GM12875 (cell line): ENCODE measurements at regions not wholly inside any gene's neighbourhood (a gene's known extent, or its start where the extent isn't known, plus 50 kb on each side); places are given as distances from the start of the nearest gene placed in this dataset.
"Not testable (repeated sequence)": the region's sequence is repeated elsewhere in the genome, so short reads cannot be mapped to it uniquely, and the experiment has no call there.

ENCODE experiments used
- H3K4me3 ChIP-seq: one replicate; pipeline ENCODE4 v1.5.1; 2011; ENCODE audit warnings: low read depth, low read length, control low read depth
- TF ChIP-seq, protein P1 (sequence below): IDR thresholded peaks from 2 replicates; pipeline ENCODE4 v1.5.1; 2011; ENCODE audit warnings: low read depth, mild to moderate bottlenecking, control low read depth, inconsistent platforms, low read length, moderate library complexity, borderline replicate concordance; ENCODE audit not compliant: insufficient read depth

DNA sequence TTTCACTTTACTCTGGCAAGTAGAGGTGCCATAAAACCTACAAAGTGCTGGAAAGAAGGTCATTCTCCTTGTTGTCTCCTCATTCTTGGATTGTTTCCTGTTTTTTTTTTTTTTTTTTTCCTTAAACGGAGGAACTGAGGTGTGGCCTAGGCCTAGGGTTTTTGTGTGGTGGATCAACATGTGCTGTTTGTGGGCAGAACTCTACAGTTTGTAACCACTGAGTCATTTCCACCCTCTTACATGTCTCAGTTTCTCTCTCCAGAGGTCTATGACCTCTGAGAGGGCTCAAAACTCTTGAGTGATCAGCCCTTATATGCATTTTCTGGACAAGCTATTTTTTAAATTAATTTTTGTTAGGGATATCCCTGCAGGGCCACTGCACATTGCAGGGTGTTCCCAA, 296.0 kb downstream of the PPP1R3A start:
- H3K4me3 ChIP-seq = no peak overlapping the region
- TF ChIP-seq, protein P1, sequence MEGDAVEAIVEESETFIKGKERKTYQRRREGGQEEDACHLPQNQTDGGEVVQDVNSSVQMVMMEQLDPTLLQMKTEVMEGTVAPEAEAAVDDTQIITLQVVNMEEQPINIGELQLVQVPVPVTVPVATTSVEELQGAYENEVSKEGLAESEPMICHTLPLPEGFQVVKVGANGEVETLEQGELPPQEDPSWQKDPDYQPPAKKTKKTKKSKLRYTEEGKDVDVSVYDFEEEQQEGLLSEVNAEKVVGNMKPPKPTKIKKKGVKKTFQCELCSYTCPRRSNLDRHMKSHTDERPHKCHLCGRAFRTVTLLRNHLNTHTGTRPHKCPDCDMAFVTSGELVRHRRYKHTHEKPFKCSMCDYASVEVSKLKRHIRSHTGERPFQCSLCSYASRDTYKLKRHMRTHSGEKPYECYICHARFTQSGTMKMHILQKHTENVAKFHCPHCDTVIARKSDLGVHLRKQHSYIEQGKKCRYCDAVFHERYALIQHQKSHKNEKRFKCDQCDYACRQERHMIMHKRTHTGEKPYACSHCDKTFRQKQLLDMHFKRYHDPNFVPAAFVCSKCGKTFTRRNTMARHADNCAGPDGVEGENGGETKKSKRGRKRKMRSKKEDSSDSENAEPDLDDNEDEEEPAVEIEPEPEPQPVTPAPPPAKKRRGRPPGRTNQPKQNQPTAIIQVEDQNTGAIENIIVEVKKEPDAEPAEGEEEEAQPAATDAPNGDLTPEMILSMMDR = no peak

DNA sequence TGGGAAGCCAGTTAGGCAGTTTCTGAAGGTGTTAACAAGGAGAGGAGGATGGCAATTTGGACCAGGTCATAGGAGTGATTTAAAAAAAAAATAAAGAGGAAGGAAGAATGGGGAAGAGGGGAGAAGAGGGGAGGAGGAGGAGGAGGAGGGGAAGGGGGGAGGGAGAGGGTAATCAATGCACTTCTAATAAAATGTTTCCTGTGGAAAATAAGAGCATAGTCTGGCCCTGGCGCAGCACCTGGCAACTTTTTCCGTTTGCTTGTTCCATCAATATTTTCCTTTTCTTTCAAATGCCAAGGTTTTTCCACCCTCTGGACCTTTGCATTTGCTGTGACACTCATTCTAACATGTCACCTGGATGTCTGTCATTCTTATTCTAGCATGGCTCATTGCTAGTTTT, 308.2 kb downstream of the PPP1R3A start:
- TF ChIP-seq, protein P1 = no peak
- no peak overlapping the region for H3K4me3 ChIP-seq

DNA sequence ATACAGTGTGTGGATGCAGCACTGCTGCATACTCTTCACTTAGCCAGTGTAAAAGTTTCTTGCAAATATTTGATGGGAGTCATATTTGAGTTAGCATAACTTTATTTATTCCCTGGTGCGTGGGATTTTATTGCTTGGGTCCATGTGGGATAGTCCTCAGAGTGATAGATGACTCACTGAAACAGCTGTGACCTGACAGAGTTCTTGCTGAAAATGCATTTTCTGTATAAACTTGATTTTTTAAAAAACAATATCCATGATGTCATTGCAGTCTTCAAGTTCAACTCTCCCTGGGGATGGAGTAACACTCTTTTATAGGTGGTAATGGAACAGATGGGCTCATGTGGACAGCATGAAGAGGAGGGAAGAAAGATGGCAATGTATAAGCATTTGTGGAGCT, 310.0 kb downstream of the PPP1R3A start:
- TF ChIP-seq, protein P1 = no peak

DNA sequence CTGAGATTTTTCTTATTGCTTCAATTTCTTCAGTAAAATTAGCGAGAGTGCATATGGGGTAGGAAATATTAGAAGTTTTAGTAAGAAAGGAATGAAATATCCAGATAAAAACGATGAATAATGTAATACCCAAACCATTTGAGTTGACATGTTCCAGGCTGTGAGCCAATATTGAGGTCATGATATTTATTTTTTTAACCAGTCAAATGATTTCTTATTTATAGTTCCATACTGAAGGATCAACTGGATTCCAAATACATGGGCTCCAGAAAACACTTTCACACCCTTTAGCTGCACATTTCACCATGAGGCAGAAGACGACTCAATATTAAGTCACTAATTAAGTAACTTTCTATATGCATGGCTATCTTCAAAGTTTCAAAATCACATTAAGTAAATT, 312.5 kb downstream of the PPP1R3A start:
- TF ChIP-seq, protein P1 = no peak
- H3K4me3 ChIP-seq = no peak overlapping the region

More for the DNA sequence above, 310.0 kb downstream of the PPP1R3A start:
- H3K4me3 ChIP-seq = no peak overlapping the region

DNA sequence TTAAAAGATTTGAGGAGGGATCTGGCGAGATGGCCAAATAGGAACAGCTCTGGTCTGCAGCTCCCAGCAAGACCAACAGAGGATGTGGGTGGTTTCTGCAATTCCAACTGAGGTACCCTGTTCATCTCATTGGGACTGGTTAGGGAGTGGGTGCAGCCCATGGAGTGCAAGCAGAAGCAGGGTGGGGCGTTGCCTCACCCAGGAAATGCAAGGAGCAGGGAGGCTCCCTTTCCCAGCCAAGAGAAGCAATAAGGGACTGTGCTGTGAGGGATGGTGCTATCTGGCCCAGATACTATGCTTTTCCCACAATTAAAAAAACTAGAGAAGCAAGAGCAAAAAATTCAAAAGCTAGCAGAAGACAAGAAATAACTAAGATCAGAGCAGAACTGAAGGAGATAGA, 318.4 kb downstream of the PPP1R3A start:
- not testable (repeated sequence) for H3K4me3 ChIP-seq

DNA sequence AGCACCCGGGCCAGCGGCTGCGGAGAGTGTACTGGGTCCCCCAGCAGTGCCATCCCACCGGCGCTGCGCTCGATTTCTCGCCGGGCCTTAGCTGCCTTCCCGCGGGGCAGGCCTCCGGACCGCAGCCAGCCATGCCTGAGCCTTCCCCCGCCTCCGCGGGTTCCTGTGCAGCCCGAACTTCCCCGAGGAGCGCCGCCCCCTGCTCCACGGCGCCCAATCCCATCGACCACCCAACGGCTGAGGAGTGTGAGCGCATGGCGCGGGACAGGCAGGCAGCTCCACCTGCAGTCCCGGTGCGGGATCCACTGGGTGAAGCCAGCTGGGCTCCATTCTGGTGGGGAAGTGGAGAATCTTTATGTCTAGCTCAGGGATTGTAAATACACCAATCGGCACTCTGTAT, 325.4 kb downstream of the PPP1R3A start:
- not testable (repeated sequence) for H3K4me3 ChIP-seq

DNA sequence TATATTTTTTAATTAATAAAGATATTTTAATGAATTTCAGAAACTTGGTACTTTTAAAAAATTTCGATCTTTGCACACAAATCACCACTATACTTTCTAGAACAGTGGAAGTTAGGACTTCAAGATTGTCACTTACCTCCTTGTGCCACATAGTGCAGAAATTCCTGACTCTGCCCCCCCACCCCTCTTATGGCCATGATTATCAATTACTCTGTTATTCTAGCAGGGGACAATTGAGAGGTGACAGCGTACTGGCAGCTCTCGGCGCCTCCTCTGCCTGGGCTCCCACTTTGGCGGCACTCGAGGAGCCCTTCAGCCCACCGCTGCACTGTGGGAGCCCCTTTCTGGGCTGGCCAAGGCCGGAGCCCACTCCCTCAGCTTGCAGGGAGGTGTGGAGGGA, 325.9 kb downstream of the PPP1R3A start:
- H3K4me3 ChIP-seq = not testable (repeated sequence)

DNA sequence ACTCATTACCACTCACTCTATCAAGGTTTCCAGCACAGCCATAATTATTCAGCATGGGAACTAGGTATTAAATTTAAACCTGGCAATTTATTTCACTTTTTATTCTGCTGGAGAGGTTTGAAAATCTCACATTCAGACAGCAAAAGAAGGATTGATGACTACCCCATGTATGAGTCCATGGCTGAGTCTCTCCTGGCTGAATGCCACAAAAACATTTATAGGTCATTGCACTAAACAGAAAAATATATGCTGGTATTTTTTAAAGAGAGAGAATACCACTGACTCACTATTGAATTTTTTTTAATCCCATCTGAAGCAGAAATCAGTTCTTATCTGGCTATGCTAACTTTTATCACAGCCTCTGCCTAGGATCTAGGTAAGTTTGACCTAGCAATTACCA, 336.3 kb downstream of the PPP1R3A start:
- TF ChIP-seq, protein P1 = no peak
- H3K4me3 ChIP-seq = no peak overlapping the region

DNA sequence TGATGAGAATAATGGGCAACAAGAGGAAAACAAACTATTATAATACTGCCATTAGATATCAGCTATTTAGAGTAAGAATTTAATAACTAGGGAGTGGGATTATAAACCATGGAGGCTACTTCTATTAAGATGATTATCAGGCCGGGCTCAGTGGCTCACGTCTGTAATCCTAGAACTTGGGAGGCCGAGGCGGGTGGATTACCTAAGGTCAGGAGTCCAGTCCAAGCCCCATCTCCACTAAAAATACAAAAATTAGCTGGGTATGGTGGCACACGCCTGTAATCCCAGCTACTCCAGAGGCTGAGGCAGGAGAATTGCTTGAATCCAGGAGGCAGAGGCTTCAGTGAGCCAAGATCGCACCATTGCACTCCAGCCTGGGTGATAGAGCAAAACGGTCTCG, 355.6 kb downstream of the PPP1R3A start:
- not testable (repeated sequence) for H3K4me3 ChIP-seq

DNA sequence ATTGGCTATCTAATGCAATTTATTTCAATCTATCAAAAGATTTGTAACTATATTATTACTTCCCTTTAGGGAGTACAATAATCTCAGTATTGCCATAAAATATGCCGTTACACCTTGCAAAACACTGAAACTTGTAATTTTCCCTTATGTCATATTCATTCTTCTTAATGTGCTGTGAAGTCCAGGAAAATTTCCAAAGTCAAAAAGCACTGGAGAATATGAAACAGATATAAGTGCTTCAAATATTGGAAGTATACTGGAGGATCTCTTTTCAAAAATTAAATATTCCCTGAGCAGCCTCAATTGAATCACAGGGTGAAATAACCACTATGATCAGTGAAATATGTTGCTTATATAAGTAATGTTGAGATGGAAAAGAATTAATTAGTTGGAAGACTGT, 356.0 kb downstream of the PPP1R3A start:
- no peak overlapping the region for H3K4me3 ChIP-seq
- TF ChIP-seq, protein P1 = no peak
